22Rv1 (cell line): ENCODE measurements at regions not wholly inside any gene's neighbourhood (a gene's known extent, or its start where the extent isn't known, plus 50 kb on each side); places are given as distances from the start of the nearest gene placed in this dataset.

Source experiments
- CTCF ChIP-seq: fragments of 450-650 bp; IDR thresholded peaks from 2 replicates; pipeline ENCODE4 v1.5.1; 2017; ENCODE audit warnings: mild to moderate bottlenecking
- ZFX ChIP-seq: fragments of 450-650 bp; IDR thresholded peaks from 2 replicates; pipeline ENCODE4 v1.6.1; 2017; ENCODE audit warnings: antibody characterized with exemption, borderline replicate concordance

- TF ChIP-seq ZFX (no peak), CTCF (no peak)
These were observed 53.2 kb upstream of the RAB27B start for GRCh38 chr18:54774981-54775665.
